ENCODE measurements at regions not wholly inside any gene's neighbourhood (a gene's known extent, or its start where the extent isn't known, plus 50 kb on each side); places are given as distances from the start of the nearest gene placed in this dataset.

DNA sequence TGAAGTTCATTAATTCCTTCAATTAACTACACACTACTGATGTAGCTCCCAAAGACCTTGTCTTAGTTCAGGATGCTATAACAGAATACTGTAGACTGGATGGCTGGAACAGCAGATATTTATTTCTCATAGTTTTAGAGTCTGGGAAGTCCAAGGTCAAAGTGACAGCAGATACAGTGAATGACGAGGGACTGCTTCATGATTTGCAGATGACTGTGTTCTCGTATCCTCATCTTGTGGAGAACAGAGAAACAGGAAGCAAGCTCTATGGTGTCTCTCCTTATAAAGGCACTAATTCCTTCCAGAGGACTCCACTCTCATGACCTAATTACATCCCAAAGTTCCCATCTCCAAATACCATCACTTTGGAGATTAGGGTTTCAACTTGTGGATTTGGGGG, 65.6 kb upstream of the MAP1B start:
- Mint-ChIP-seq H3K27ac (no peak overlapping the region), H3K36me3 (ENCODE audit: low read depth) (no peaks in the 10 kb centered on the region), H3K9me3 (no peaks in the 10 kb centered on the region), H3K27me3 (ENCODE audit: insufficient read depth) (peaks cover 15% of the 10 kb centered on the region), H3K4me3 (no peak overlapping the region), H3K4me1 (ENCODE audit: low read depth) (peaks cover 15% of the 10 kb centered on the region)
- no peak for DNase-seq
- TF ChIP-seq, protein P1, sequence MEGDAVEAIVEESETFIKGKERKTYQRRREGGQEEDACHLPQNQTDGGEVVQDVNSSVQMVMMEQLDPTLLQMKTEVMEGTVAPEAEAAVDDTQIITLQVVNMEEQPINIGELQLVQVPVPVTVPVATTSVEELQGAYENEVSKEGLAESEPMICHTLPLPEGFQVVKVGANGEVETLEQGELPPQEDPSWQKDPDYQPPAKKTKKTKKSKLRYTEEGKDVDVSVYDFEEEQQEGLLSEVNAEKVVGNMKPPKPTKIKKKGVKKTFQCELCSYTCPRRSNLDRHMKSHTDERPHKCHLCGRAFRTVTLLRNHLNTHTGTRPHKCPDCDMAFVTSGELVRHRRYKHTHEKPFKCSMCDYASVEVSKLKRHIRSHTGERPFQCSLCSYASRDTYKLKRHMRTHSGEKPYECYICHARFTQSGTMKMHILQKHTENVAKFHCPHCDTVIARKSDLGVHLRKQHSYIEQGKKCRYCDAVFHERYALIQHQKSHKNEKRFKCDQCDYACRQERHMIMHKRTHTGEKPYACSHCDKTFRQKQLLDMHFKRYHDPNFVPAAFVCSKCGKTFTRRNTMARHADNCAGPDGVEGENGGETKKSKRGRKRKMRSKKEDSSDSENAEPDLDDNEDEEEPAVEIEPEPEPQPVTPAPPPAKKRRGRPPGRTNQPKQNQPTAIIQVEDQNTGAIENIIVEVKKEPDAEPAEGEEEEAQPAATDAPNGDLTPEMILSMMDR (IDR thresholded peaks at IDR 0.05), result no peak

DNA sequence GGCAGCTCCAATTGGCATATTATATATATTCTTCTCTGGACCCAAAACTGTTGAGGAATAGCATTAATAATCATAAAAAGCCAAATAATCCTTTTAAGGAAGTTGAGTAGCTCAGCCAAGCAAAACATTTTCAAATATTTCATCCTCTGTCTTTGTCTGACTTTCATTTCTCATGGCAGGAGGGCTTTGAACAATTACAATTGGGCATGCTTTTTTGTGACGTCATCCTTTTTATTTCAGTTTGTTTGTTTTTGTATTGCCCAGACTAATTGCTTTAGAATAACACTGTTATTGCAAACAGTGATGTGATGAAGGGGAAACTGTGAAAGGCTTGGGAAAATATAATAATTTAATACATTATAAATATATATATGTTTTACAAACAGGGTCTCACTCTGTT, 65.2 kb upstream of the MAP1B start:
- no peak for DNase-seq
- Mint-ChIP-seq H3K27ac (no peak overlapping the region), H3K9me3 (peaks cover under 1% of the 10 kb centered on the region; the same call in 1 of the 2 replicates), H3K27me3 (ENCODE audit: insufficient read depth) (peaks cover 16% of the 10 kb centered on the region), H3K4me1 (ENCODE audit: low read depth) (peaks cover 11% of the 10 kb centered on the region), H3K36me3 (ENCODE audit: low read depth) (no peaks in the 10 kb centered on the region), H3K4me3 (no peak overlapping the region)
- TF ChIP-seq, protein P1 (IDR thresholded peaks at IDR 0.05), result no peak

DNA sequence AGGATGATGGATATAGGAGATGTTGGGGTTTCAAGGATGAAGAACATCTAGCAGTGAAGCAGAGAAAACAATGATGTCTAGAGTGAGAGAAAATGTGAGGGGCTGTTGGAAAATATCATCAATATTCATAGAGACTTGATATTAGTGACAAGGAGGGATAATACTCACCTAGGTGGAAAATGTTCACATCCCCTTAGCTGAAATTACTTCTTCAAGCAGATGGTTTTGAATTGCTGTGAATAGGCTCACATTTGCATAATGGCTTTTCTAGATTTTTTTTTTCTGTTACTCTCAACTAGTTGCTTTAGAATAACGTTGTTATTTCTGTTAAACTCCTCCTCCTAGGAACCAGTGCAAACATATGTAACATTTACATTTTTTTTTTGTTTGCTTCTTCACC, 61.6 kb upstream of the MAP1B start:
- TF ChIP-seq, protein P1 (IDR thresholded peaks at IDR 0.05), result no peak
- Mint-ChIP-seq H3K4me3 (no peak overlapping the region), H3K27me3 (ENCODE audit: insufficient read depth) (peaks cover 17% of the 10 kb centered on the region), H3K4me1 (ENCODE audit: low read depth) (0 out of 2 replicates have a peak, but pooled peaks cover 6% of the 10 kb centered on the region), H3K36me3 (ENCODE audit: low read depth) (no peaks in the 10 kb centered on the region), H3K27ac (no peak overlapping the region), H3K9me3 (peaks cover 11% of the 10 kb centered on the region; the same call in 1 of the 2 replicates)
- no peak for DNase-seq

DNA sequence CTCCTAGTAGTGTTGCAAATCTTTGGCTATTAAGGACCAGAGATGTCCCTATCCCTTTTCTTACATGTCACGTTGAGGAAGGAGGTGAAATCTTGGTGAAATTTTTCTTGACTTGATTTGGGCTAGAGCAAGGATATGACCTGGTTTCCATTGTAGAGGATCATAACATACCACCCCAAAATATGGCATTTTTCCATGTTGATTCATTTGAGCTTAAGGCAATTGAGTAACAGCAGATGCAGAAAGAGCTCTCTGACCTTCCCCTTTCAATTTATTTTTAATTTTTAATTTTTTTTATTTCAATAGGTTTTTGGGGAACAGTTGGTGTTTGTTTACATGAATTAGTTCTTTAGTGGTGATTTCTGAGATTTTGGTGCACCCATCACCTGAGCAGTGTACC, 61.2 kb upstream of the MAP1B start:
- DNase-seq, result no peak
- H3K36me3 Mint-ChIP-seq (ENCODE audit: low read depth), result no peaks in the 10 kb centered on the region

DNA sequence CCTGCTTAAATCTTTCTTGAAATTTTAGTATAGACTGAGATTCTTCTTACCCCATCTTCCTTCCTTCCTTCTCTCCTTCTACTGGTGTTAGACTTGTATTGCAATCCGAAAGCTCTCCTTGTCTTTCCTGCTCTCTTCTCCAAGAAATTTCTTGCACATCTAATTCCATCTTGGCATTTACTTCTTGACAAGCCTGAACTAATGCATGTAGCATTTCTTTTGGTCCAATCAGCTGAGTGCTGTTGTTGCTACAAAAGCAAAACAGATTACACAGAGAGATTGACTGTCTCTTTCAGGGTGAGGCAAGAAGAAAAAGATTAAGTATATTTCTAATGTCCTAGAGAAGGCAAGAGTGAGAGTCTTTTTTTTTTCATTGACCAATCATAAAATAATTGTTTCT, 51.6 kb upstream of the MAP1B start:
- Mint-ChIP-seq H3K36me3 (ENCODE audit: low read depth) (no peaks in the 10 kb centered on the region), H3K4me1 (ENCODE audit: low read depth) (no peaks in the 10 kb centered on the region), H3K9me3 (no peaks in the 10 kb centered on the region), H3K4me3 (no peak overlapping the region), H3K27ac (no peak overlapping the region), H3K27me3 (ENCODE audit: insufficient read depth) (peaks cover 33% of the 10 kb centered on the region)
- TF ChIP-seq, protein P1 (IDR thresholded peaks at IDR 0.05), result no peak
- no peak for DNase-seq

More for the DNA sequence above, 61.2 kb upstream of the MAP1B start:
- Mint-ChIP-seq H3K9me3 (peaks cover 11% of the 10 kb centered on the region; the same call in 1 of the 2 replicates), H3K27ac (no peak overlapping the region), H3K27me3 (ENCODE audit: insufficient read depth) (peaks cover 17% of the 10 kb centered on the region), H3K4me1 (ENCODE audit: low read depth) (0 out of 2 replicates have a peak, but pooled peaks cover 6% of the 10 kb centered on the region), H3K4me3 (no peak overlapping the region)
- TF ChIP-seq, protein P1 (IDR thresholded peaks at IDR 0.05), result no peak
